LNCAP (cell line): ENCODE measurements at regions not wholly inside any gene's neighbourhood (a gene's known extent, or its start where the extent isn't known, plus 50 kb on each side); places are given as distances from the start of the nearest gene placed in this dataset.

Experiments
- CTCF ChIP-seq: fragments of 450-650 bp; IDR thresholded peaks from 2 replicates; pipeline ENCODE4 v1.5.1; 2017; ENCODE audit warnings: mild to moderate bottlenecking

- no peak for TF ChIP-seq CTCF
Observed at GRCh38 chr5:162242416-162242815, 174.8 kb downstream of the GABRG2 start.

- no peak for TF ChIP-seq CTCF
Observed at GRCh38 chr5:162243651-162244050, 176.1 kb downstream of the GABRG2 start.

- peak; percentile 46 for TF ChIP-seq CTCF
Observed at GRCh38 chr5:162248107-162248713, 180.6 kb downstream of the GABRG2 start.

GRCh38 chr5:162256711-162257110 lies 189.1 kb downstream of the GABRG2 start:
- no peak for TF ChIP-seq CTCF

GRCh38 chr5:162268694-162269481 lies 201.3 kb downstream of the GABRG2 start:
- no peak for TF ChIP-seq CTCF

GRCh38 chr5:162272417-162272816 lies 204.8 kb downstream of the GABRG2 start:
- no peak for TF ChIP-seq CTCF

GRCh38 chr5:162274679-162275078 lies 207.1 kb downstream of the GABRG2 start:
- TF ChIP-seq CTCF, result no peak
